ENCODE measurements at regions not wholly inside any gene's neighbourhood (a gene's known extent, or its start where the extent isn't known, plus 50 kb on each side); places are given as distances from the start of the nearest gene placed in this dataset.

DNA sequence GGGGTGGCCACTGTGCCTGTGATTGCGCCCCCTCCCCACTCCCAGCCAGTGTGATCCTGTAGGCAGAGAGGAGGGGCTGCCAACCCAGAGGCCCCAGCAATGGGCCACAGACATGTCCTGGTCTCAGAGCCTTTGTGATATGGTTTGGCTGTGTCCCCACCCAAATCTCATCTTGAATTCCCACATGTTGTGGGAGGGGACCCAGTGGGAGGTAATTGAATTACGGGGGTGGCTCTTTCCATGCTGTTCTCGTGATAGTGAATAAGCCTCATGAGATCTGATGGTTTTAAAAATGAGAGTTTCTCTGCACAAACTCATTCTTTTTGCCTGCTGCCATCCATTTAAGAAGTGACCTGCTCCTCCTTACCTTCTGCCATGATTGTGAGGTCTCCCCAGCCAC lies 56.8 kb upstream of the ZNF469 start:
- Histone ChIP-seq H3K4me3 (ENCODE audit: low read length) (no peak overlapping the region), H2BK15ac (replicated peaks; ENCODE audit: low read depth) (no peak overlapping the region), H3K4ac (ENCODE audit: low read depth, low read length) (no peak overlapping the region), H3K4me1 (ENCODE audit: control insufficient read depth, low read depth, low read length) (no peaks in the 10 kb centered on the region), H2AK5ac (ENCODE audit: low read length) (no peak overlapping the region), H3K18ac (ENCODE audit: low read length) (no peak overlapping the region), H4K5ac (ENCODE audit: low read length) (no peak overlapping the region), H3K27ac (ENCODE audit: low read depth, low read length) (no peak overlapping the region), H3K23ac (ENCODE audit: low read length) (no peak overlapping the region), H3K79me2 (ENCODE audit: control insufficient read depth, insufficient read depth, low read length) (no peaks in the 10 kb centered on the region), H3K27me3 (ENCODE audit: insufficient read depth, low read length, poor library complexity) (no peaks in the 10 kb centered on the region), H3K36me3 (ENCODE audit: control insufficient read depth, insufficient read depth, low read length) (no peaks in the 10 kb centered on the region), H2BK120ac (ENCODE audit: low read depth, low read length) (no peak overlapping the region), H3K79me1 (ENCODE audit: low read length) (no peaks in the 10 kb centered on the region), H3K4me2 (ENCODE audit: low read length) (no peak overlapping the region), H2BK5ac (ENCODE audit: low read length) (no peak overlapping the region), H3K9ac (ENCODE audit: low read length) (no peak overlapping the region), H3K56ac (ENCODE audit: low read length) (no peak overlapping the region), H4K8ac (ENCODE audit: low read depth, low read length) (no peak overlapping the region)
- no CpG with 5 or more reads among the region's 3 CpGs for WGBS (ENCODE audit: extremely low coverage, insufficient coverage, low lambda C conversion rate)
- no peak for DNase-seq

DNA sequence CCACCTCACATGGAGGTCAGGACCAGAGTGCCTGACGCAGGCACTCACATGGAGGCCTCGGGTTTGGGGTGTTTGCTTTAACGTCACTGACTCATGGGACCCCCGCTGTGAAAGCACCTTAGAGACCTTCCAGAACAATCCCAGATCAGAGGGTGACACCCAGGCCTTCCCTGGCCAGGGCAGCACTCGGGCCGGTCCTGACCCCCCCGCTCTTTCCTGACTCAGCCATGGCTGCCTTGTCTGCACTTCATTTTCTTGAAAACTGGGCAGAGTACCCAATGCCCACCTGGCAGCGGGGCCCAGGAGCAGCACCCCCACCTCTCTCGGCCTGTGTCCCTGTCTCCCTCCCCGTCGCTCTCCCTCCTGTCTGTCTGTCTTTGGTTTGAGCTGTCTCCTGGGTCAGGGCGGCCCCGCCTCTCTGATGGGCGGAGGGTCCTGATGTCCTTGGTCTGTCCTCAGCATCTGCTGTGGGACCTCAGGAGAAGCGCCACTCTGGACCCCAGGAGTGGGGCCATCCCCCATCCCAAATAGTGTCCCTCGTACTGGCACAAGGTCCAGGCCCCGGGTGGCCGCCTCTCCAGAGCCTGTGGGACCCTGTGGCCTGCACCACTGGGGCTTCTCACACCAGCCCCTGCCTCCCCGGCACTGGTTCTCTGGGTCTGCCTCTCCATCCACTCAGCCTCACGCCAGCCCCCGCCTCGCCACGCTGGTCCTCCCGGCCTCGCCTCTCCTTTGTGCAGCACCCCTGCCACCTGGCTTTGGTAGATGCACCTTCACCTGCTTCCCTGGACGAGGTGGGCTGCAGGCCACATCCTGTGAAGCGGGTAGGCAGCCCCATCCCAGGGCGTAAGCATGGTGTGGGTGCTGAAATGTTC lies 55.9 kb upstream of the ZNF469 start:
- Histone ChIP-seq H3K56ac (ENCODE audit: low read length) (no peak overlapping the region), H2BK5ac (ENCODE audit: low read length) (no peak overlapping the region), H2BK15ac (replicated peaks; ENCODE audit: low read depth) (no peak overlapping the region), H3K36me3 (ENCODE audit: control insufficient read depth, insufficient read depth, low read length) (no peaks in the 10 kb centered on the region), H3K18ac (ENCODE audit: low read length) (no peak overlapping the region), H3K27ac (ENCODE audit: low read depth, low read length) (no peak overlapping the region), H3K4me3 (ENCODE audit: low read length) (no peak overlapping the region), H3K79me2 (ENCODE audit: control insufficient read depth, insufficient read depth, low read length) (no peaks in the 10 kb centered on the region), H2BK120ac (ENCODE audit: low read depth, low read length) (no peak overlapping the region), H4K5ac (ENCODE audit: low read length) (no peak overlapping the region), H3K9ac (ENCODE audit: low read length) (no peak overlapping the region), H2AK5ac (ENCODE audit: low read length) (no peak overlapping the region), H3K4ac (ENCODE audit: low read depth, low read length) (no peak overlapping the region), H3K4me1 (ENCODE audit: control insufficient read depth, low read depth, low read length) (no peaks in the 10 kb centered on the region), H3K4me2 (ENCODE audit: low read length) (no peak overlapping the region), H4K8ac (ENCODE audit: low read depth, low read length) (no peak overlapping the region), H3K23ac (ENCODE audit: low read length) (no peak overlapping the region), H3K79me1 (ENCODE audit: low read length) (no peaks in the 10 kb centered on the region), H3K27me3 (ENCODE audit: insufficient read depth, low read length, poor library complexity) (no peaks in the 10 kb centered on the region)
- DNase-seq: no peak
- WGBS (ENCODE audit: extremely low coverage, insufficient coverage, low lambda C conversion rate): no CpG with 5 or more reads among the region's 28 CpGs

DNA sequence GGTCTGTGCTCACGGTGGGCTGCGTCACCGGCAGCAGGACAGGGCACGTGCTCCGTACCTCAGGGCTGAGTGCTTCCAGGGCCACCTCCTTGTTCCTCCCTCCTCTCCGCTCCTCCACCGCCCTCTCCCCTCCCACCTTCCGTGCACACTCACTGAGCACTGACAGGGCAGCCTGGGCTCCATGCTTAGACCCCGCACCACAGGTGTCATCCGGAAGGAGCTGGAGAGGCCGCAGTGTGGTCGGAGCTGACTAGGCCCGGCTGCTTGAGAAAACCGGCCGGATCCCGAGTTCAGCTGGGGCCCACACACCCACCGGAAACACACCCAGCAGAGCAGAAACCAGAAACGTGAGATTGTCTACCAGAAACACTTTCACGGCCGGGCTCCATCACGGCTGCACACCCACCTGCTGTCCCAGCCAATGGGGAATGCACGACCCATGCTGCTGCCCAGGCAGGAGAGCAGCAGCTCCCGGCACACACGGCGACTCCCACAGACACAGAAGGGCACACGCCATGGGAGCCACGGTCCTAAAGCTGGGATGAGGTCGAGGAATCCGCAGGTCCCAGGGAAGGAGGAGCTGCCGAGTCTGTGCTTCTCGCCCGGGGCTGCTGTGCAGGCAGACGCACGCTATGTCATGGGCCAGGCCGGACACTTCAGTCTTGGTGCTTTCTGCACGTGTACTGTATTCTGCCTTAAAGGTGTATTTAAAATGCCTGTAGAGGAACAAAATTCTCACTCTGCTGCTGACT lies 55.0 kb upstream of the ZNF469 start:
- WGBS (ENCODE audit: extremely low coverage, insufficient coverage, low lambda C conversion rate): no CpG with 5 or more reads among the region's 36 CpGs
- no peak overlapping the region for H4K5ac ChIP-seq (ENCODE audit: low read length)
- no peak overlapping the region for H2BK120ac ChIP-seq (ENCODE audit: low read depth, low read length)
- no peak overlapping the region for H2AK5ac ChIP-seq (ENCODE audit: low read length)
- H3K4me2 ChIP-seq (ENCODE audit: low read length): no peak overlapping the region
- no peak overlapping the region for H2BK15ac ChIP-seq (replicated peaks; ENCODE audit: low read depth)
- no peak overlapping the region for H2BK5ac ChIP-seq (ENCODE audit: low read length)
- no peak overlapping the region for H3K23ac ChIP-seq (ENCODE audit: low read length)
- no peak overlapping the region for H3K18ac ChIP-seq (ENCODE audit: low read length)
- no peak overlapping the region for H3K56ac ChIP-seq (ENCODE audit: low read length)
- H3K79me2 ChIP-seq (ENCODE audit: control insufficient read depth, insufficient read depth, low read length): no peaks in the 10 kb centered on the region
- H3K4me3 ChIP-seq (ENCODE audit: low read length): no peak overlapping the region
- no peak overlapping the region for H3K27ac ChIP-seq (ENCODE audit: low read depth, low read length)
- no peak overlapping the region for H3K9ac ChIP-seq (ENCODE audit: low read length)
- no peaks in the 10 kb centered on the region for H3K4me1 ChIP-seq (ENCODE audit: control insufficient read depth, low read depth, low read length)
- no peak for DNase-seq
- H3K79me1 ChIP-seq (ENCODE audit: low read length): no peaks in the 10 kb centered on the region
- H3K4ac ChIP-seq (ENCODE audit: low read depth, low read length): no peak overlapping the region
- no peak overlapping the region for H4K8ac ChIP-seq (ENCODE audit: low read depth, low read length)
- no peaks in the 10 kb centered on the region for H3K36me3 ChIP-seq (ENCODE audit: control insufficient read depth, insufficient read depth, low read length)
- no peaks in the 10 kb centered on the region for H3K27me3 ChIP-seq (ENCODE audit: insufficient read depth, low read length, poor library complexity)

DNA sequence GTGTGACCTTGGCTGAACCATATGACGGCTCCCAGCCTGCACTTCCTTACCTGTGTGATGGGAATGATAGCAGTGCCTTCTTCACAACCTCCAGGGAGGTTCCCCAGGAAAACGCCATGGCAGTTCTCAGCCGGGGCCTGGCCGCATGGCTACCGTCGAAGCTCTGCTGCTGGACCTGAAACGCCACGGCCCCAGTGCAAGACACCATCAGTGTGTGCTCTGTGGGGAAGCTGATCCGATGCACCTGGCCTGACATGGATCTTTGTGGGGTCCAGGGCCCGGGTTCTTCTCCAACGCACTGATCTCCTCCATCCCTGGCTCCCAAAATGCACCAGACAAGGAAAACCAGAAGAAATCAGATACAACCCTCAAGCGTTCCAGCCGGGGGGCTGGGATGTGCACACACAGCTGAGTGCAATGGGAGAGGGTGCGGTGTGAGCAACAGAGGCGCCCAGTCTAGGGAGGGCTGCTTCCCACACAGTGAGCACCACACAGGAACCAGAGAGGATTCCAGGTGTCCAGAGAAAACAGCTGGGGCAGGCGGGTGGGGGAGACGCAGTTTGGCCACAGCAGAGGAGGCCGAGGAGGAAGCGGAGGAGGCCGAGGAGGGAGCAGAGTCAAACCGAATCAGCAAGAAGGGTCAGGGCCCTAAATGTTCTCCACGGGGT lies 54.3 kb upstream of the ZNF469 start:
- H4K8ac ChIP-seq (ENCODE audit: low read depth, low read length): no peak overlapping the region
- H2AK5ac ChIP-seq (ENCODE audit: low read length): no peak overlapping the region
- no peak for DNase-seq
- no peak overlapping the region for H3K18ac ChIP-seq (ENCODE audit: low read length)
- WGBS (ENCODE audit: extremely low coverage, insufficient coverage, low lambda C conversion rate): no CpG with 5 or more reads among the region's 22 CpGs
- H3K27ac ChIP-seq (ENCODE audit: low read depth, low read length): no peak overlapping the region
- no peak overlapping the region for H3K9ac ChIP-seq (ENCODE audit: low read length)
- no peak overlapping the region for H3K4me3 ChIP-seq (ENCODE audit: low read length)
- no peaks in the 10 kb centered on the region for H3K27me3 ChIP-seq (ENCODE audit: insufficient read depth, low read length, poor library complexity)
- H3K56ac ChIP-seq (ENCODE audit: low read length): no peak overlapping the region
- H2BK120ac ChIP-seq (ENCODE audit: low read depth, low read length): no peak overlapping the region
- H4K5ac ChIP-seq (ENCODE audit: low read length): no peak overlapping the region
- H3K4me2 ChIP-seq (ENCODE audit: low read length): no peak overlapping the region
- no peaks in the 10 kb centered on the region for H3K4me1 ChIP-seq (ENCODE audit: control insufficient read depth, low read depth, low read length)
- H3K79me1 ChIP-seq (ENCODE audit: low read length): no peaks in the 10 kb centered on the region
- H2BK5ac ChIP-seq (ENCODE audit: low read length): no peak overlapping the region
- no peak overlapping the region for H3K23ac ChIP-seq (ENCODE audit: low read length)
- H3K79me2 ChIP-seq (ENCODE audit: control insufficient read depth, insufficient read depth, low read length): no peaks in the 10 kb centered on the region
- no peak overlapping the region for H2BK15ac ChIP-seq (replicated peaks; ENCODE audit: low read depth)
- no peaks in the 10 kb centered on the region for H3K36me3 ChIP-seq (ENCODE audit: control insufficient read depth, insufficient read depth, low read length)
- no peak overlapping the region for H3K4ac ChIP-seq (ENCODE audit: low read depth, low read length)

DNA sequence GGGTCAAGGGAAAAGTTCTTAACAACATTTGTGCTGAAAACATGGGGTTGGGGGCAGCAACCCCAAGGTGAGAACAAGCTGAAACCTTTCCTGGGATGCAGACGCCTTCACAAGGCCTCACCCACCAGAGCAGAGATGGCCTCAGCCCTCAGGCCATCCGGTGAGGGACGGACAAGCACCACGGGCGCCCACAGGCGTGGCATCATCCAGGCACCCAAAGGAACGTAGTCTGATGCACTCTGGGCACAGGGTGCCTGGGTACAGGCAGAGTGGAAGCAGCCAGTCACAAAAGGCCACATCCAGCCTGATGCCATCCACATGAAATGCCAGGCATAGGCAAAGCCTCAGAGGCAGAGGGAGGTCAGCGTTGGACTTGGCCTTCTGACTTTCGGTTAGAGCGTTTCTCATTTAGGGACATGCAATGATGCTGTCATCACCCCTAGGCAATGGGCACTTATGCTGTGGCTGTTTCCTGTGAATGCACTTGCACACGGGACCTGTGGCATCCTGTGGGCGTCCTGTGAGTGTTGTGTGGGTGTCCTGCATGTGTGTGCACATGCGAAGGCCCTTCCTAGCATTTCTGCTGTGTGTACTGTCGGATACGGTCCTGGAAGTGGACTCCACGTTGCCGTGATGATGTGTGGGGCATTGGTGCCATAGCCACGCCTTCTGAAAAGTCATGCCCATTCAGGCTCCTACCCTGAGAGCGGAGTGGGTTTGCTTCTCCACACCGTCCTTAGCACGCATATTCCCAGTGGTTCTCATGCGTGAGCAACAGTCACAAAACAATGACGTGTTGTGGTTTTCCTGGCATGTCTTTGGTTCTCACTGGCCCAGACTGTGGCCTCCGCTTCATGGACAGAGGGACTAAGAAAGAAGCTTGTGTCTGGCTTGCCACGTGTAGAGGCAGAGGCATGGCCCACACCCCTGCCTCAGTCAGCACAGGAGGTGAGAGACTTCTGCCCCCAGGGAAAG lies 52.7 kb upstream of the ZNF469 start:
- Histone ChIP-seq H3K4me2 (ENCODE audit: low read length) (no peak overlapping the region), H2BK15ac (replicated peaks; ENCODE audit: low read depth) (no peak overlapping the region), H2AK5ac (ENCODE audit: low read length) (no peak overlapping the region), H3K9ac (ENCODE audit: low read length) (no peak overlapping the region), H3K79me1 (ENCODE audit: low read length) (no peaks in the 10 kb centered on the region), H3K4me3 (ENCODE audit: low read length) (no peak overlapping the region), H3K4ac (ENCODE audit: low read depth, low read length) (no peak overlapping the region), H2BK120ac (ENCODE audit: low read depth, low read length) (no peak overlapping the region), H3K4me1 (ENCODE audit: control insufficient read depth, low read depth, low read length) (no peaks in the 10 kb centered on the region), H2BK5ac (ENCODE audit: low read length) (no peak overlapping the region), H3K18ac (ENCODE audit: low read length) (no peak overlapping the region), H3K23ac (ENCODE audit: low read length) (no peak overlapping the region), H3K27ac (ENCODE audit: low read depth, low read length) (no peak overlapping the region), H3K36me3 (ENCODE audit: control insufficient read depth, insufficient read depth, low read length) (no peaks in the 10 kb centered on the region), H4K8ac (ENCODE audit: low read depth, low read length) (no peak overlapping the region), H3K79me2 (ENCODE audit: control insufficient read depth, insufficient read depth, low read length) (no peaks in the 10 kb centered on the region), H3K56ac (ENCODE audit: low read length) (no peak overlapping the region), H4K5ac (ENCODE audit: low read length) (no peak overlapping the region), H3K27me3 (ENCODE audit: insufficient read depth, low read length, poor library complexity) (no peaks in the 10 kb centered on the region)
- no CpG with 5 or more reads among the region's 25 CpGs for WGBS (ENCODE audit: extremely low coverage, insufficient coverage, low lambda C conversion rate)
- no peak for DNase-seq
